BLaER1 treated with 17β-estradiol and CSF1 and Interleukin-3, amounts not matched to agents 10 nM and 100 nM (cell line): ENCODE measurements at regions not wholly inside any gene's neighbourhood (a gene's known extent, or its start where the extent isn't known, plus 50 kb on each side); places are given as distances from the start of the nearest gene placed in this dataset.

Experiments used
- H3K27ac ChIP-seq, 11 experiments: shearing (Covaris generic); formaldehyde crosslinking; 2 replicates each; pipeline ENCODE4 v1.8.1; 2022
- H3K27me3 ChIP-seq, 11 experiments: shearing (Covaris generic); formaldehyde crosslinking; 2 replicates each; pipeline ENCODE4 v1.8.1; 2022
- H3K36me3 ChIP-seq, 11 experiments: shearing (Covaris generic); formaldehyde crosslinking; 2 replicates each; pipeline ENCODE4 v1.8.1; 2022
- H3K4me1 ChIP-seq, 10 experiments: shearing (Covaris generic); formaldehyde crosslinking; 2 replicates each; pipeline ENCODE4 v1.8.1; 2022
- H3K4me2 ChIP-seq, 11 experiments: shearing (Covaris generic); formaldehyde crosslinking; 2 replicates each; pipeline ENCODE4 v1.8.1; 2022
- H3K4me3 ChIP-seq, 10 experiments: shearing (Covaris generic); formaldehyde crosslinking; 2 replicates each; pipeline ENCODE4 v1.8.1; 2022
- H3K9ac ChIP-seq, 11 experiments: shearing (Covaris generic); formaldehyde crosslinking; 2 replicates each; pipeline ENCODE4 v1.8.1; 2022
- H3K9me3 ChIP-seq, 11 experiments: shearing (Covaris generic); formaldehyde crosslinking; replicated peaks in 1 of 11; 2 replicates each; pipeline ENCODE4 v1.8.1; 2022
- H4K20me1 ChIP-seq, 11 experiments: shearing (Covaris generic); formaldehyde crosslinking; 2 replicates each; pipeline ENCODE4 v1.8.1; 2022
- Cebpa-rat ChIP-seq, 11 experiments: shearing (Covaris generic); IDR thresholded peaks; 2 replicates each; pipeline ENCODE4 v1.8.1; 2022

GRCh38 chr3:103033841-103034240, 599.0 kb downstream of the ZPLD1 start:
- no peak for TF ChIP-seq Cebpa-rat (IDR thresholded peaks at IDR 0.05)
- Histone ChIP-seq H3K4me3 (no peak overlapping the region), H3K4me1 (no peaks in the 10 kb centered on the region), H3K36me3 (no peaks in the 10 kb centered on the region), H3K9me3 (no peaks in the 10 kb centered on the region), H4K20me1 (no peaks in the 10 kb centered on the region), H3K4me2 (no peak overlapping the region), H3K27me3 (no peaks in the 10 kb centered on the region), H3K27ac (no peak overlapping the region), H3K9ac (no peak overlapping the region)

- Histone ChIP-seq H3K4me3 (no peak overlapping the region), H4K20me1 (no peaks in the 10 kb centered on the region), H3K9me3 (0 out of 22 replicates have a peak, but pooled peaks cover 0 to 5% (median 0%) of the 10 kb centered on the region in 11 experiments), H3K27me3 (no peaks in the 10 kb centered on the region), H3K4me1 (peaks cover 24 to 75% (median 55%) of the 10 kb centered on the region in 10 experiments), H3K9ac (peak overlapping the region in 5 of 11 experiments; percentile 1 to 61 (median 39); a peak in 8 of 22 replicates), H3K27ac (peak overlapping the region; percentile 41 to 82 (median 67); a peak in 20 of 22 replicates), H3K4me2 (peak overlapping the region; percentile 68 to 94 (median 77)), H3K36me3 (no peaks in the 10 kb centered on the region)
- TF ChIP-seq Cebpa-rat (IDR thresholded peaks at IDR 0.05): no peak
These were observed 612.8 kb downstream of the ZPLD1 start for GRCh38 chr3:103047640-103048039.

- peak overlapping the region; percentile 68 to 94 (median 77) for H3K4me2 ChIP-seq
- 0 out of 22 replicates have a peak, but pooled peaks cover 0 to 5% (median 0%) of the 10 kb centered on the region in 11 experiments for H3K9me3 ChIP-seq
- H4K20me1 ChIP-seq: no peaks in the 10 kb centered on the region
- H3K27ac ChIP-seq: peak overlapping the region; percentile 43 to 82 (median 68); a peak in 20 of 22 replicates
- H3K4me3 ChIP-seq: peak overlapping the region in 1 of 10 experiments; percentile 16; a peak in 2 of 20 replicates
- no peak for TF ChIP-seq Cebpa-rat (IDR thresholded peaks at IDR 0.05)
- peaks cover 28 to 80% (median 60%) of the 10 kb centered on the region in 10 experiments for H3K4me1 ChIP-seq
- H3K36me3 ChIP-seq: no peaks in the 10 kb centered on the region
- peak overlapping the region in 6 of 11 experiments; percentile 1 to 61 (median 38); a peak in 8 of 22 replicates for H3K9ac ChIP-seq
- no peaks in the 10 kb centered on the region for H3K27me3 ChIP-seq
These were observed 613.4 kb downstream of the ZPLD1 start for GRCh38 chr3:103048068-103048722.

- H3K9ac ChIP-seq: peak overlapping the region in 6 of 11 experiments; percentile 30 to 66 (median 47); a peak in 8 of 22 replicates
- no peak overlapping the region for H3K4me3 ChIP-seq
- no peaks in the 10 kb centered on the region for H3K36me3 ChIP-seq
- H3K4me1 ChIP-seq: peaks cover 36 to 92% (median 65%) of the 10 kb centered on the region in 10 experiments
- H3K27me3 ChIP-seq: no peaks in the 10 kb centered on the region
- H3K9me3 ChIP-seq: 0 out of 22 replicates have a peak, but pooled peaks cover 0 to 5% (median 0%) of the 10 kb centered on the region in 11 experiments
- H3K27ac ChIP-seq: peak overlapping the region; percentile 19 to 82 (median 66); a peak in 19 of 22 replicates
- TF ChIP-seq Cebpa-rat (IDR thresholded peaks at IDR 0.05): peak in 8 of 11 experiments; percentile 12 to 90 (median 80); a peak in 12 of 22 replicates
- H4K20me1 ChIP-seq: no peaks in the 10 kb centered on the region
- peak overlapping the region; percentile 3 to 81 (median 64); a peak in 20 of 22 replicates for H3K4me2 ChIP-seq
These were observed 617.5 kb downstream of the ZPLD1 start for GRCh38 chr3:103052236-103052830.

GRCh38 chr3:103055021-103055520, 620.3 kb downstream of the ZPLD1 start:
- no peak overlapping the region for H3K27ac ChIP-seq
- H3K27me3 ChIP-seq: no peaks in the 10 kb centered on the region
- no peak overlapping the region for H3K4me3 ChIP-seq
- peaks cover 20 to 65% (median 41%) of the 10 kb centered on the region in 10 experiments; a peak in 19 of 20 replicates for H3K4me1 ChIP-seq
- H4K20me1 ChIP-seq: no peaks in the 10 kb centered on the region
- H3K4me2 ChIP-seq: peak overlapping the region in 2 of 11 experiments; percentile 15 to 19; a peak in 2 of 22 replicates
- no peak for TF ChIP-seq Cebpa-rat (IDR thresholded peaks at IDR 0.05)
- H3K36me3 ChIP-seq: no peaks in the 10 kb centered on the region
- H3K9ac ChIP-seq: no peak overlapping the region
- 0 out of 22 replicates have a peak, but pooled peaks cover 0 to 5% (median 0%) of the 10 kb centered on the region in 11 experiments for H3K9me3 ChIP-seq

- Histone ChIP-seq H3K9ac (no peak overlapping the region), H3K27ac (peak overlapping the region in 1 of 11 experiments; percentile 16; a peak in 1 of 22 replicates), H3K36me3 (no peaks in the 10 kb centered on the region), H4K20me1 (no peaks in the 10 kb centered on the region), H3K9me3 (no peaks in the 10 kb centered on the region), H3K4me2 (peak overlapping the region in 8 of 11 experiments; percentile 0 to 44 (median 18); a peak in 10 of 22 replicates), H3K27me3 (no peaks in the 10 kb centered on the region), H3K4me3 (no peak overlapping the region), H3K4me1 (peaks cover 20 to 50% (median 33%) of the 10 kb centered on the region in 10 experiments; a peak in 19 of 20 replicates)
- no peak for TF ChIP-seq Cebpa-rat (IDR thresholded peaks at IDR 0.05)
These were observed 621.7 kb downstream of the ZPLD1 start for GRCh38 chr3:103056542-103056941.

- Histone ChIP-seq H3K4me3 (no peak overlapping the region), H3K4me1 (peaks cover 20 to 46% (median 29%) of the 10 kb centered on the region in 10 experiments; a peak in 19 of 20 replicates), H3K9me3 (no peaks in the 10 kb centered on the region), H3K27me3 (no peaks in the 10 kb centered on the region), H4K20me1 (no peaks in the 10 kb centered on the region), H3K4me2 (peak overlapping the region in 8 of 11 experiments; percentile 0 to 44 (median 18); a peak in 10 of 22 replicates), H3K27ac (peak overlapping the region in 1 of 11 experiments; percentile 16; a peak in 1 of 22 replicates), H3K9ac (no peak overlapping the region), H3K36me3 (no peaks in the 10 kb centered on the region)
- TF ChIP-seq Cebpa-rat (IDR thresholded peaks at IDR 0.05): no peak
These were observed 622.2 kb downstream of the ZPLD1 start for GRCh38 chr3:103057003-103057402.

GRCh38 chr3:103057487-103057886, 622.7 kb downstream of the ZPLD1 start:
- no peaks in the 10 kb centered on the region for H3K36me3 ChIP-seq
- no peak overlapping the region for H3K4me3 ChIP-seq
- H3K9ac ChIP-seq: no peak overlapping the region
- H3K4me1 ChIP-seq: peaks cover 15 to 41% (median 24%) of the 10 kb centered on the region in 10 experiments; a peak in 19 of 20 replicates
- no peak for TF ChIP-seq Cebpa-rat (IDR thresholded peaks at IDR 0.05)
- peak overlapping the region in 7 of 11 experiments; percentile 0 to 44 (median 24); a peak in 4 of 22 replicates for H3K4me2 ChIP-seq
- no peaks in the 10 kb centered on the region for H3K9me3 ChIP-seq
- no peak overlapping the region for H3K27ac ChIP-seq
- H4K20me1 ChIP-seq: no peaks in the 10 kb centered on the region
- H3K27me3 ChIP-seq: no peaks in the 10 kb centered on the region

GRCh38 chr3:103059432-103059831, 624.6 kb downstream of the ZPLD1 start:
- Histone ChIP-seq H3K9me3 (no peaks in the 10 kb centered on the region), H3K27me3 (no peaks in the 10 kb centered on the region), H3K4me2 (no peak overlapping the region), H3K36me3 (no peaks in the 10 kb centered on the region), H4K20me1 (no peaks in the 10 kb centered on the region), H3K4me3 (no peak overlapping the region), H3K4me1 (peaks cover 8 to 24% (median 12%) of the 10 kb centered on the region in 10 experiments; a peak in 17 of 20 replicates), H3K9ac (no peak overlapping the region), H3K27ac (no peak overlapping the region)
- no peak for TF ChIP-seq Cebpa-rat (IDR thresholded peaks at IDR 0.05)
